ENCODE measurements at regions not wholly inside any gene's neighbourhood (a gene's known extent, or its start where the extent isn't known, plus 50 kb on each side); places are given as distances from the start of the nearest gene placed in this dataset.
"Not testable (repeated sequence)": the region's sequence is repeated elsewhere in the genome, so short reads cannot be mapped to it uniquely, and the experiment has no call there.

GRCh38 chr20:53818457-53819177 lies 225.0 kb upstream of the ZNF217 start:
- no peak for DNase-seq (ENCODE audit: low spot score)

DNA sequence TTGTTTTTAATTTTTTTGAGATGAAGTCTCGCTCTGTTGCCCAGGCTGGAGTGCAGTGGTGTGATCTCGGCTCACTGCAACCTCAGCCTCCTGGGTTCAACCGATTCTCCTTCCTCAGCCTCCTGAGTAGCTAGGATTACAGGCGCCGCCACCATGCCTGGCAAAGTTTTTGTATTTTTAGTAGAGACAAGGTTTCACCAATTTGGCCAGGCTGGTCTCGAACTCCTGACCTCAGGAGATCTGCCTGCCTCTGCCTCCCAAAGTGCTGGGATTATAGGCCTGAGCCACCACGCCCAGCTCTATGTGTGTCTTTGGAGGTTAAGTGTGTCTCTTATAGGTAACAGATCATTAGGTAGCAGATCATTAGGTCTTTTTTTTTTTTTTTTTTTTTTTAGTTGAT lies 223.9 kb upstream of the ZNF217 start:
- not testable (repeated sequence) for DNase-seq (ENCODE audit: low spot score)

DNA sequence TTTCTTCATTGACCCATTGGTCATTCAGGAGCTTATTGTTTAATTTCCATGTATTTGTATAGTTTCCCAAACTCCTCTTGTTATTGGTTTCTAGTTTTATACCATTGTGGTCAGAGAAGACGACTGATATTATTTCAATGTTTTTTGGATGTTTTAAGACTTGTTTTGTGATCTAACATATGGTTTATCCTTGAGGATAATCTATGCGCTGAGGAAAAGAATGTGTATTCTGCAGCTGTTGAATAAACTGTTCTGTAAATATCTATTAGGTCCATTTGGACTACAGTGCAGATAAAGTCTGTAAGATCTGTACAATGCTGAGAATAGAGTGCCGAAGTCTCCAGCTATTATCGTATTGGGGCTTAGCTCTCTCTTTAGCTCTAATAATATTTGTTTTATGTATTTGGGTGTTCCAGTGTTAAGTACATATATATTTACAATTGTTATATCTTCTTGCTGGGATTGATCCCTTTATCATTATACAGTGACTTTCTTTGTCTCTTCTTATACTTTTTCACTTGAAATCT lies 223.3 kb upstream of the ZNF217 start:
- no peak for DNase-seq (ENCODE audit: low spot score)

DNA sequence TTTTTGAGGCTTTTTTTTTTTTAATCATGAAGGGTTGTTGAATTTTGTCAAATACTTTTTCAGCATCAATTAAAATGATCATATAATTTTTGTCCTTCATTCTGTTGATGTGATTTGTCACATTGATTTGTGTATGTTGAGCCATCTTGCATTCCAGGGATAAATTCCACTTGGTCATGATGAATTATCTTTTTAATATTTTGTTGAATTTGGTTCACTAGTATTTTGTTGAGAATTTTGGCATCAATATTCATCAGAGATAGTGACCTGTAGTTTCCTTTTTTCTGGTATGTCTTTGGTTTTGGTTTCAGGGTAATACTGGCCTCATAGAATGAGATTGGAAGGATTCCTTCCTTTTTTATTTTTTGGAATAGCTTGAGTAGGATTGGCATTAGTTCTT lies 221.9 kb upstream of the ZNF217 start:
- no peak for DNase-seq (ENCODE audit: low spot score)

GRCh38 chr20:53814060-53814459 lies 220.4 kb upstream of the ZNF217 start:
- DNase-seq (ENCODE audit: low spot score) = no peak

DNA sequence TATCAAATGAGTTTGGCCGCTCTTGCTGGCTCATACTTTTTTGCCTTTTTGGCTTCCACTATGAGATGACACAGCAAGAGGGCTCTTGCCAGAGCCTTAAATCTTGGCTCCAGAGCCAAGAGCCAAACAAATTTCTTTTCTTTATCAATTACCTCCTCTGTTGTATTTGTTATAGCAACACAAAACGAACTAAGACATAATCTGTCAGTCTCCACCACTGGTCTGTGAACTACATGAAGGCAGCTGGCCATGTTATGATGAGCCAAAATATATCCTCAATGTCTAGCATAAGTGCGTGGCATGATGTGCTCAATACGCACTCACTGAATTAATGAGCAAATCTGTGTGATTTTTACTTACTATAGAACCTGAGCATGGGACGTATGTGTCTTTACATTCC lies 220.0 kb upstream of the ZNF217 start:
- DNase-seq (ENCODE audit: low spot score) = no peak

DNA sequence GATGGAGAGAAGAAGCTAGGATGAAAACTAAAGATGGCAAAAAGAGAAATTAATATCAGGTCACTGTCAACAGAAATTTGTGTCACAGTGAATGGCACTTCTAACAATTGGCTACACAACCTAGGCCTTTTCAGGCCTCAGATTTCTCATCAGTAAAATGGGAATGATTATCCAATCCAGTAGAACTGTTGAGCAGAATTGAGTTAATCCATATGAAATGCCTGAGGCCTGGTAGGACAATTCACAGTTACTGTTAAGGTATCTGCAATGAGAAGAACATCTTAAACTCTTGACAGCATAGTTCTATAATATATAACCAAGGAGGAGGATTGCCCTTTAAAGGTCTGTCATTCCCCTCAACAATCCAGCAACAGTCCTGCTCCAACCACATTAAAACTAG lies 217.9 kb upstream of the ZNF217 start:
- no peak for DNase-seq (ENCODE audit: low spot score)

GRCh38 chr20:53810661-53811355 lies 217.2 kb upstream of the ZNF217 start:
- no peak for DNase-seq (ENCODE audit: low spot score)

- no peak for DNase-seq (ENCODE audit: low spot score)
Measured at GRCh38 chr20:53809728-53810365, 216.2 kb upstream of the ZNF217 start.

DNA sequence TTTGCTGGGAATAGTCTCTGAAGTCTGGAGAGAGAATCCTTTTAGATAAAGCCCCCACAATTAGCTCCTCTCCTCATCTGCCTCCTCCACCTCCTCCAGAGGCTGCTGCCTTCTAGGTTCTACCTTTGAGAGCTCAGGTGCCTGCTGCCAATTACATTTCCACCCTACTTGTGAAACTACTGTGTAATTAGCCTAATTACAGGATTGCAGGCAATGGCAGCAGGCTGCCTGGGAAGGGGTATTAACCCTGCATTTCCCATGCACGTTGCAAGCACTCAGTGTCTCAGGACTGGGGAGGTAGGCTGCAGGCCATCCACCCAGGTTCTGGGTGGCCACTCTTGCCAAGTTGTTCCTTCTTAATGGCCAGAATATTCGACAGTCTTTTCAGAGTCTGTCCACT lies 215.6 kb upstream of the ZNF217 start:
- no peak for DNase-seq (ENCODE audit: low spot score)

DNA sequence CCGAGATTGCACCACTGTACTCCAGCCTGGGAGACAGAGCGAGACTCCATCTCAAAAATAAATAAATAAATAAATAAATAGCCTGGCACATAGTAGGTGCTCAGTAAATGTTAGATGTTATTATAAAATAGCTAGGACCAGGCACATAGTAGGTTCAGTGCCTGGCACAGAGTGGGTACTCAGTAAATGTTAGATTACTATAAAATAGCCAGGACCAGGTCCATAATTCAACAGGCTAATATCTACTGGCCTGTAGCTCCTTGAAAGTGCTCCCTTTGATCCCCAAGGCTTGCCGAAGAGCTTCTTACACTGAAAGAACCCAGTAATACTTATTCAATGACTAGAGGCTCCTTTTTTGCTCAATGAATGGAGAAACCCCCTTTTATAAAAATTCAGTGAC lies 215.1 kb upstream of the ZNF217 start:
- DNase-seq (ENCODE audit: low spot score) = no peak

- DNase-seq (ENCODE audit: low spot score) = not testable (repeated sequence)
Measured at GRCh38 chr20:53808302-53808701, 214.7 kb upstream of the ZNF217 start.

DNA sequence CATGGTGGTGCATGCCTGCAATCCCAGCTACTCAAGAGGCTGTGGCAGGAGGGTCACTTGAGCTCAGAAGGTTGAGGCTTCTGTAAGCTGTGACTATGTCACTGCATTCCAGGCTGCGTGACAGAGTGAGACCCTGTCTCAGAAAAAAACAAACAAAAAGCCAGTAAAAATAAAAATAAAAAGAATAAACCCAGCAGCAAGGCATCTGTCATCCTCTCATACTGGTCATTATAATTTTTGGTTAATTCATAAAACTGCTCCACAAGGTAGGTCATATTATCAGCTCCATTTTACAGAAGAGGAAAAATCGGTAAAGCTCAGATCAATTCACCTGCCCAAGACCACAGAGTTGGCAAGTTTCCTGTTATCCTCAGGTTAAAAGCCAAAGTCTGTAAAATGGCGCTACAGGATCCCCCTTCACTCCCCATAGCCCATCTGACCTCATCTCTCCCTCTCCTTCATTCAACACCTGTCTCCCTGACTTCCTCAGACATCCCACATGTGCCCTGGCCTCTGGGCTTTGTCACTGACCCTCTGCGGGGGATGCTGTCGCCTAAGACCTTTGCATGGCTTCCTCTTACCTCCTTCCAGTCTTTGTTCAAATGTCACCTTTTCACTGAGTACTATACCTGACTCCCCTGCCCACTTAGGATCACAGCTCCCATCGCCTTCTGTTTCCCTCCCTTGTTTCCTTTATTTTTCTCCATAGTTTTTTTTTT lies 213.2 kb upstream of the ZNF217 start:
- no peak for DNase-seq (ENCODE audit: low spot score)

GRCh38 chr20:53805895-53806384 lies 212.3 kb upstream of the ZNF217 start:
- DNase-seq (ENCODE audit: low spot score) = peak; percentile 50

DNA sequence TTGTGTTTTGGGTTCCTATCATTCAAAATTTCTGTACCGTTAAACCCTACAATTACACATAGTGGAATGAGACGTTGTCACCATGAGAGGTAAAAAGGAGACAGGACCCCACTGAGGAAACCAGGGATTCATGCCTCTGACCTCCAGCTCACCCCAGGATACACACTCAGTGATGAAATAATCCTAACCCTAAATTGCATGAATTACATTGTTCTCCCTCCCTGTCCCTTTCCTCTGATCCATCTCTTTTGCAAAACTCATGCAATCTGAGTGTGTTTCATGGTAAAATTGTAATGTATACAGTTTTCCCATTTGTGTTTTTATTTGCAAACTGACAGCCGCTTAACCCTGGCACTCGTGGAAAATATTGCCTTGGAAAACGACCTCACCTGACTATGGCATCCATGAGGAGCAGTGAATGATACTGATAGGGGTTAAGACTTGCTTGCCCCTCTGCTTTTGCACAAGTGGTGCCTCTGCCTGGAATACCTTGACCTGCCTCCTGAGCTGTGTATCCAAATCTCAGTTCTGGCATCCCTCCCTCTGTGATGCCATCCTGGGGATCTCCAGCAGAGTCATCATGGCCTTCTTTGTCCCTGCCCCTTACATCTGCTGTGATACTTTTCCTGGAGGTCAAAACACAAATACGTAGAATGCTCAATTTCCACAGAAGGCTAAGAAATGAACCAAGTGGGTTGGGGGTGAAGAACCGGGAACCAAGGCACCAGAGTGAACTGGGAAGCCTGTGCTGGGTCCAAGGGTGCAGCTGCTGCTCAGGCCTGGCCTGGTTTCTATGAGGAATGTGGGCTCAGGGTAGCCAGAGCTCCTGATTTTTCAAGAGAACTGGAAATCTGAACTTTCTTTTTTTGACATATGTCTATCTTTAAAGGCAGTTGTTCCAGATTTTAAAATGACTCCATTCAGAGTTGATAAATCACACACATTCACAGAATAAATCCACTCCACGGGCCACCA lies 211.6 kb upstream of the ZNF217 start:
- DNase-seq (ENCODE audit: low spot score) = no peak

GRCh38 chr20:53804308-53804707 lies 210.7 kb upstream of the ZNF217 start:
- not testable (repeated sequence) for DNase-seq (ENCODE audit: low spot score)

- DNase-seq (ENCODE audit: low spot score) = no peak
Measured at GRCh38 chr20:53803492-53804155, 210.0 kb upstream of the ZNF217 start.

GRCh38 chr20:53801609-53802370 lies 208.2 kb upstream of the ZNF217 start:
- no peak for DNase-seq (ENCODE audit: low spot score)

- DNase-seq (ENCODE audit: low spot score) = no peak
Measured at GRCh38 chr20:53800883-53801604, 207.4 kb upstream of the ZNF217 start.

All from hepatic stellate cell (primary cell).